IMR-90 (cell line): ENCODE measurements at regions not wholly inside any gene's neighbourhood (a gene's known extent, or its start where the extent isn't known, plus 50 kb on each side); places are given as distances from the start of the nearest gene placed in this dataset.

ENCODE experiments used
- ATAC-seq: fragments of 200-7000 bp; cut with Tn5 transposase; 2 replicates; pipeline ENCODE4 v1.9.1; 2020; ENCODE audit warnings: low read depth, mild to moderate bottlenecking, moderate library complexity
- BruUV-seq: library from RNA; stranded (reverse); fragments of 400-500 nt; replicated peaks from 2 replicates; lab custom pipeline; 2021; lab: Mats Ljungman, UMichigan
- CTCF ChIA-PET: fragments of 300-600 bp; formaldehyde crosslinking; extraction: SDS; loops from one replicate; lab custom pipeline; 2021; ENCODE audit warnings: antibody characterized with exemption; lab: Yijun Ruan, JAX
- POLR2A ChIA-PET: fragments of 300-600 bp; sonication (Branson Sonifier 250); formaldehyde crosslinking; loops from one replicate; lab custom pipeline; 2022; ENCODE audit warnings: antibody characterized with exemption; ENCODE audit not compliant: unreplicated experiment; lab: Charles Lee
- DNase-seq: peaks from one replicate; pipeline ENCODE4 v3.0.0; 2013
- H2AFZ ChIP-seq: replicated peaks from 2 replicates; pipeline ENCODE3; 2013; ENCODE audit warnings: low read length, mild to moderate bottlenecking; ENCODE audit not compliant: poor library complexity
- H2AK5ac ChIP-seq: 2 replicates; pipeline ENCODE4 v1.6.1; 2013; ENCODE audit warnings: low read depth, low read length, inconsistent platforms
- H2AK9ac ChIP-seq: replicated peaks from 2 replicates; pipeline ENCODE3; 2013; ENCODE audit warnings: mild to moderate bottlenecking, low read depth, low read length, moderate library complexity; ENCODE audit not compliant: poor library complexity
- H2BK120ac ChIP-seq: 2 replicates; pipeline ENCODE4 v1.6.1; 2013; ENCODE audit warnings: low read depth, low read length, inconsistent platforms
- H2BK15ac ChIP-seq: 3 replicates; pipeline ENCODE4 v1.6.1; 2013; ENCODE audit warnings: low read depth, low read length, inconsistent platforms
- H2BK20ac ChIP-seq: 2 replicates; pipeline ENCODE4 v1.6.1; 2013; ENCODE audit warnings: low read depth, mild to moderate bottlenecking, inconsistent platforms, low read length, moderate library complexity
- H2BK5ac ChIP-seq: 2 replicates; pipeline ENCODE4 v1.6.1; 2013; ENCODE audit warnings: mild to moderate bottlenecking, low read depth, low read length, inconsistent platforms; ENCODE audit not compliant: poor library complexity, severe bottlenecking
- H3K14ac ChIP-seq: replicated peaks from 2 replicates; pipeline ENCODE4 v1.6.1; 2013; ENCODE audit warnings: low read depth, low read length, inconsistent platforms
- H3K18ac ChIP-seq: 2 replicates; pipeline ENCODE4 v1.6.1; 2013; ENCODE audit warnings: low read depth, low read length, control low read depth
- H3K23ac ChIP-seq: 2 replicates; pipeline ENCODE4 v1.6.1; 2013; ENCODE audit warnings: low read depth, low read length, inconsistent platforms
- H3K27ac ChIP-seq: 2 replicates; pipeline ENCODE4 v1.5.1; 2013; ENCODE audit warnings: mild to moderate bottlenecking, control low read depth, low read length; ENCODE audit not compliant: insufficient read depth
- H3K27me3 ChIP-seq: 2 replicates; pipeline ENCODE4 v1.6.1; 2013; ENCODE audit warnings: low read length; ENCODE audit not compliant: control insufficient read depth, insufficient read depth
- H3K36me3 ChIP-seq: 2 replicates; pipeline ENCODE4 v1.6.1; 2013; ENCODE audit warnings: low read length, mixed read lengths; ENCODE audit not compliant: control insufficient read depth, insufficient read depth
- H3K4ac ChIP-seq: 2 replicates; pipeline ENCODE4 v1.6.1; 2013; ENCODE audit warnings: low read depth, low read length, inconsistent platforms
- H3K4me1 ChIP-seq: 2 replicates; pipeline ENCODE4 v1.6.1; 2013; ENCODE audit warnings: low read length, mixed read lengths; ENCODE audit not compliant: control insufficient read depth, insufficient read depth
- H3K4me2 ChIP-seq: 2 replicates; pipeline ENCODE4 v1.6.1; 2013; ENCODE audit warnings: low read depth, mild to moderate bottlenecking, control low read depth, low read length, moderate library complexity
- H3K4me3 ChIP-seq: 2 replicates; pipeline ENCODE4 v1.5.1; 2013; ENCODE audit warnings: low read depth, mild to moderate bottlenecking, control low read depth, low read length, moderate library complexity; ENCODE audit not compliant: insufficient read depth
- H3K56ac ChIP-seq: 2 replicates; pipeline ENCODE4 v1.6.1; 2013; ENCODE audit warnings: low read length, inconsistent platforms; ENCODE audit not compliant: insufficient read depth; ENCODE audit errors: extremely low read depth
- H3K79me1 ChIP-seq, 2 experiments: 2 replicates each; pipeline ENCODE4 v1.6.1; 2013; ENCODE audit warnings: low read length in 2 of 2, inconsistent platforms in 1 of 2, low read depth in 1 of 2
- H3K9ac ChIP-seq: 2 replicates; pipeline ENCODE4 v1.6.1; 2013; ENCODE audit warnings: low read depth, low read length, control low read depth
- H3K9me1 ChIP-seq: 2 replicates; pipeline ENCODE4 v1.6.1; 2013; ENCODE audit warnings: low read length, inconsistent platforms; ENCODE audit not compliant: insufficient read depth
- H3K9me3 ChIP-seq: 2 replicates; pipeline ENCODE4 v1.6.1; 2013; ENCODE audit warnings: low read length; ENCODE audit not compliant: control insufficient read depth, insufficient read depth
- H4K20me1 ChIP-seq: 2 replicates; pipeline ENCODE4 v1.6.1; 2013; ENCODE audit warnings: low read length, inconsistent platforms; ENCODE audit not compliant: insufficient read depth
- H4K5ac ChIP-seq: 2 replicates; pipeline ENCODE4 v1.6.1; 2013; ENCODE audit warnings: mild to moderate bottlenecking, low read depth, low read length, control low read depth
- H4K8ac ChIP-seq, 2 experiments: 2 replicates each; pipeline ENCODE4 v1.6.1; 2013; ENCODE audit warnings: low read depth in 2 of 2, low read length in 2 of 2, control low read depth in 1 of 2, inconsistent platforms in 1 of 2
- H4K91ac ChIP-seq: 2 replicates; pipeline ENCODE4 v1.6.1; 2013; ENCODE audit warnings: low read depth, low read length, inconsistent platforms; ENCODE audit not compliant: insufficient read depth
- CEBPB ChIP-seq: IDR thresholded peaks from 2 replicates; pipeline ENCODE4 v1.6.1; 2012; ENCODE audit warnings: low read depth, low read length, improper control_type of control experiment
- ELK1 ChIP-seq: fragments of 150-350 bp; IDR thresholded peaks from 2 replicates; pipeline ENCODE4 v1.6.1; 2016; ENCODE audit warnings: low read depth, mild to moderate bottlenecking, low read length, moderate library complexity, borderline replicate concordance
- NFE2L2 ChIP-seq: fragments of 150-350 bp; IDR thresholded peaks from 2 replicates; pipeline ENCODE4 v1.6.1; 2016; ENCODE audit warnings: low read depth, mild to moderate bottlenecking, low read length
- RFX5 ChIP-seq: IDR thresholded peaks from 2 replicates; pipeline ENCODE4 v1.8.0; 2012; ENCODE audit warnings: low read depth, mild to moderate bottlenecking, low read length, moderate library complexity
- WGBS, 2 experiments: methylation state at CpG; one replicate each; pipeline versions ENCODE4 v1.1.5 to v1.1.7; 2013; ENCODE audit warnings: missing lambda C conversion rate in 2 of 2; ENCODE audit not compliant: insufficient read length in 1 of 2; ENCODE audit errors: extremely low coverage in 2 of 2; 5-methylcytosine and 5-hydroxymethylcytosine counted together
- dilution Hi-C: fragments of 300-500 bp; cut with HindIII; formaldehyde crosslinking; loops from one replicate; pipeline ENCODE4 v1.14.3; 2018; ENCODE audit warnings: low sequenced_read_pairs; ENCODE audit not compliant: unreplicated experiment
- in situ Hi-C: fragments of 300-500 bp; cut with MboI; formaldehyde crosslinking; loops from 3 replicates; pipeline ENCODE4 v1.14.3; 2019; ENCODE audit warnings: low sequenced_read_pairs, inconsistent platforms, mixed read lengths
- intact Hi-C: fragments of 100-400 bp; cut with micrococcal nuclease; formaldehyde crosslinking; loops from 2 replicates; pipeline ENCODE4 v1.10.0; 2022

GRCh38 chr3:193875601-193876321, 260.2 kb upstream of the HES1 start:
- TF ChIP-seq ELK1 (no peak), NFE2L2 (no peak), CEBPB (no peak), RFX5 (no peak)
- in situ Hi-C loops: no loop called here
- Histone ChIP-seq H3K23ac (no peak overlapping the region), H4K20me1 (peaks cover 5% of the 10 kb centered on the region; the same call in 1 of the 2 replicates), H3K27ac (no peak overlapping the region), H4K91ac (no peak overlapping the region), H3K27me3 (peaks cover 16% of the 10 kb centered on the region), H3K4me3 (no peak overlapping the region), H2BK20ac (no peak overlapping the region), H2AFZ (no peak overlapping the region), H2BK15ac (no peak overlapping the region), H3K4ac (no peak overlapping the region), H2AK9ac (no peak overlapping the region), H3K4me2 (no peak overlapping the region), H3K9me3 (no peaks in the 10 kb centered on the region), H3K14ac (no peak overlapping the region), H3K79me1 (no peaks in the 10 kb centered on the region), H2AK5ac (no peak overlapping the region), H3K18ac (no peak overlapping the region), H3K56ac (no peak overlapping the region), H3K9ac (no peak overlapping the region), H4K8ac (no peak overlapping the region), H4K5ac (no peak overlapping the region), H2BK120ac (no peak overlapping the region), H3K4me1 (0 out of 2 replicates have a peak, but pooled peaks cover 2% of the 10 kb centered on the region), H3K9me1 (peaks cover 11% of the 10 kb centered on the region; the same call in 1 of the 2 replicates), H2BK5ac (no peak overlapping the region), H3K36me3 (no peaks in the 10 kb centered on the region)
- intact Hi-C loops: no loop called here
- BruUV-seq: no TSS peak
- POLR2A ChIA-PET: no interaction called here
- CTCF ChIA-PET: no interaction called here
- DNase-seq (no peak), ATAC-seq (no peak)
- no CpG with 5 or more reads among the region's 5 CpGs for WGBS, 2 experiments
- dilution Hi-C loops: no loop called here
